ENCODE measurements at regions not wholly inside any gene's neighbourhood (a gene's known extent, or its start where the extent isn't known, plus 50 kb on each side); places are given as distances from the start of the nearest gene placed in this dataset.
A peak's percentile ranks its signal among the peaks of the same experiment; 100 is the strongest.

GRCh38 chr18:31213641-31214040 is 51.0 kb upstream of the DSC1 start:
- H3K4me3 Mint-ChIP-seq: no peak overlapping the region
- H3K4me1 Mint-ChIP-seq: no peaks in the 10 kb centered on the region
- no peak overlapping the region for H3K27ac Mint-ChIP-seq
- peaks cover 0 to 24% (median 10%) of the 10 kb centered on the region in 9 donors for H3K9me3 Mint-ChIP-seq
- POLR2A ChIA-PET: no interaction called here
- ATAC-seq (no peak), DNase-seq (no peak)
- H3K27me3 Mint-ChIP-seq: no peaks in the 10 kb centered on the region
- H3K36me3 Mint-ChIP-seq: peaks cover 0 to 7% (median 0%) of the 10 kb centered on the region in 3 donors

DNA sequence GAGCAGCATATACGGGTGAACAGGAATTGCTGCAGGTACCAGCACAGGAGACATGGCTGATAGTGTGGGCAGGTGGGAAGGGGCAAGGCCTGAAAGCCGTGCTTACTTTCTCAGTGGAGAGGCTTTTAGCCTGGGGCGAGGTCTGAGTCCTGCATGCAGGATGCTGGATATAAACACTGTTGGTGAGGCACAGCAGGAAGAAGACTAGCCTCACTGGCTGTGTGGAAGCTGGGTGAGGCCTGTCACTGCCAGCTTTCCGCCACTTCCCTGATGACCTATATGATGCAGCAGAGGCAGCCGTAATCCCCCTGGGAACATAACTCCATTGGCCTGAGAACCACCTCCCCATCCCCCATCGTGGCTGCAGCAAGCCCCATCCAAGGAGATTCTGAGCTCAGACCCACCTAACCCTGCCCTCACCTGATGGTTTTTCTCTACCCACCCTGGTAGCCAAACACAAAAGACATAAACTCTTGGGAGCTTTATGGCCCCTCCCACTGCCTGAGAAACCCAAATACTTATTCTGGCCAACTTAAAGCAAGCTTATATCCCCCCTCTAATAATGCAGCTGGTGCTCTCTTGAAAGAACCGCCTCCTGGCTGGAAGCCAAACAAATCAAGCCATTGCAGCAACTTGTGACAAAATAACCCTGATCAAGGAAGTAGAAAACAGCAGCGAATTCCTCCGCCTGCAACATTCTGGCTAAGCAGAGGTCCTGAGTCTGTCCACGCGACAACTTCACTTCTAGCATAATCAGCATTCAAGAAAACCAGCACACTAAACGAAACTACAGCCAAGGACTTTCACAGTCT is 54.6 kb upstream of the DSC1 start:
- POLR2A ChIA-PET: no interaction called here
- no peaks in the 10 kb centered on the region for H3K4me1 Mint-ChIP-seq
- ATAC-seq (no peak), DNase-seq (no peak)
- peaks cover 0 to 35% (median 20%) of the 10 kb centered on the region in 9 donors for H3K9me3 Mint-ChIP-seq
- H3K27me3 Mint-ChIP-seq: no peaks in the 10 kb centered on the region
- H3K36me3 Mint-ChIP-seq: no peaks in the 10 kb centered on the region
- no peak overlapping the region for H3K4me3 Mint-ChIP-seq
- H3K27ac Mint-ChIP-seq: no peak overlapping the region

- Mint-ChIP-seq H3K27ac (no peak overlapping the region), H3K4me3 (no peak overlapping the region), H3K4me1 (no peaks in the 10 kb centered on the region), H3K9me3 (peaks cover 0 to 35% (median 20%) of the 10 kb centered on the region in 9 donors), H3K27me3 (no peaks in the 10 kb centered on the region), H3K36me3 (no peaks in the 10 kb centered on the region)
- DNase-seq: no peak
- POLR2A ChIA-PET: no interaction called here
- ATAC-seq: no peak
Observed at GRCh38 chr18:31218671-31219383, 56.2 kb upstream of the DSC1 start.

GRCh38 chr18:31219395-31219794 is 56.7 kb upstream of the DSC1 start:
- no peak for ATAC-seq
- DNase-seq: no peak
- H3K27ac Mint-ChIP-seq: no peak overlapping the region
- H3K4me3 Mint-ChIP-seq: no peak overlapping the region
- peaks cover 0 to 35% (median 20%) of the 10 kb centered on the region in 9 donors for H3K9me3 Mint-ChIP-seq
- H3K27me3 Mint-ChIP-seq: no peaks in the 10 kb centered on the region
- no peaks in the 10 kb centered on the region for H3K36me3 Mint-ChIP-seq
- no peaks in the 10 kb centered on the region for H3K4me1 Mint-ChIP-seq
- POLR2A ChIA-PET: no interaction called here

GRCh38 chr18:31223371-31223770 is 60.7 kb upstream of the DSC1 start:
- no peak overlapping the region for H3K27ac Mint-ChIP-seq
- H3K4me3 Mint-ChIP-seq: no peak overlapping the region
- H3K36me3 Mint-ChIP-seq: no peaks in the 10 kb centered on the region
- POLR2A ChIA-PET: no interaction called here
- no peaks in the 10 kb centered on the region for H3K27me3 Mint-ChIP-seq
- DNase-seq: no peak
- H3K4me1 Mint-ChIP-seq: no peaks in the 10 kb centered on the region
- H3K9me3 Mint-ChIP-seq: peaks cover 0 to 29% (median 15%) of the 10 kb centered on the region in 9 donors
- no peak for ATAC-seq

DNA sequence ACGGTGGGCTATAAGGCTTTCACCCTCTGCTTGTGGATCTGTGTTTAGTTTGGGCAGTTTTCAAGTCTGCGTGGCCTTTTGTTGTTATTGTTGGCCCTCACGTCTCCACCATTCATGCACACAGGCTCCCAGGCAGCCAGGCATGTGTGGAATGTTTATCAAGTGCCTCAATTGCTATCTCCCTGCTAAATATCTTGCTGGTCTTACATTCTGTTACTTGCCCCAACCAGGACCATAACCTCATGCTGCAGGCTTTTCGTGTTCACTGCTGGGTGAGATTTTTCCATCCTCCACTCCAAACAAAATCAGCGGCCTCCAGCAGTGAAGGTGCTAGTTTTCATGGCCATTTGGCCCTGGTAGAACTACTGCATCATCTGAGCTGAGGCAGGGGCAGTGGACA is 63.0 kb upstream of the DSC1 start:
- POLR2A ChIA-PET: no interaction called here
- no peaks in the 10 kb centered on the region for H3K27me3 Mint-ChIP-seq

GRCh38 chr18:31227497-31228229 is 65.0 kb upstream of the DSC1 start:
- no peak for DNase-seq
- H3K36me3 Mint-ChIP-seq: no peaks in the 10 kb centered on the region
- no peak for ATAC-seq
- H3K27me3 Mint-ChIP-seq: no peaks in the 10 kb centered on the region
- H3K27ac Mint-ChIP-seq: no peak overlapping the region
- H3K4me1 Mint-ChIP-seq: no peaks in the 10 kb centered on the region
- no peak overlapping the region for H3K4me3 Mint-ChIP-seq
- H3K9me3 Mint-ChIP-seq: peaks cover 0 to 8% (median 5%) of the 10 kb centered on the region in 9 donors
- POLR2A ChIA-PET: no interaction called here

More for the DNA sequence above, 63.0 kb upstream of the DSC1 start:
- no peak for DNase-seq
- no peak for ATAC-seq
- no peak overlapping the region for H3K4me3 Mint-ChIP-seq
- no peaks in the 10 kb centered on the region for H3K36me3 Mint-ChIP-seq
- H3K9me3 Mint-ChIP-seq: peaks cover 0 to 27% (median 6%) of the 10 kb centered on the region in 9 donors
- no peak overlapping the region for H3K27ac Mint-ChIP-seq
- no peaks in the 10 kb centered on the region for H3K4me1 Mint-ChIP-seq

GRCh38 chr18:31229829-31230228 is 67.2 kb upstream of the DSC1 start:
- Mint-ChIP-seq H3K27ac (peak overlapping the region in 1 of 10 donors; percentile 50), H3K4me3 (no peak overlapping the region), H3K9me3 (peaks cover 0 to 8% (median 5%) of the 10 kb centered on the region in 9 donors), H3K4me1 (peaks cover 0 to 2% (median 0%) of the 10 kb centered on the region in 4 donors), H3K27me3 (no peaks in the 10 kb centered on the region), H3K36me3 (no peaks in the 10 kb centered on the region)
- POLR2A ChIA-PET: no interaction called here
- DNase-seq (no peak), ATAC-seq (no peak)

DNA sequence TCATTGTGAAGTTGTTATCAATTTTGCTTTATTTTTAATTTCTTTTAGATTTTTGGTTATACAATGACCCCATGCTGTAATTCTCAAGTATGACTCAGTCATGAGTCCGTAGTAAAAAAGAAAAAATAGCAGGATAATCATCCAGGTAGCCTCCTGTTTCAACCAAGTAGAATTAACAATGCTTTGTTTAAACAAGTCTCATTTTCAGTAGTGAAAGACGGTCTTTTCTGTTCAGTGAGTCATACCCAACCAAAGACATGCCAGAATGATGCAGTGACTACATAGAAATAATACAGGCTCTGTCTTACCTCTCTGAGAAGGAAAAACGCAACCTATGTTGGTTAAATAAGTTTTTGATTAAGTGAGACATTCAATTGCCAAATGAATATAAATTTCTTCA is 67.8 kb upstream of the DSC1 start:
- ATAC-seq: no peak
- H3K4me3 Mint-ChIP-seq: no peak overlapping the region
- H3K9me3 Mint-ChIP-seq: peaks cover 0 to 8% (median 5%) of the 10 kb centered on the region in 9 donors
- no peak overlapping the region for H3K27ac Mint-ChIP-seq
- H3K27me3 Mint-ChIP-seq: no peaks in the 10 kb centered on the region
- DNase-seq: no peak
- H3K36me3 Mint-ChIP-seq: no peaks in the 10 kb centered on the region
- POLR2A ChIA-PET: no interaction called here
- H3K4me1 Mint-ChIP-seq: peaks cover 0 to 2% (median 0%) of the 10 kb centered on the region in 4 donors

- POLR2A ChIA-PET: no interaction called here
- peaks cover 0 to 2% (median 0%) of the 10 kb centered on the region in 4 donors for H3K4me1 Mint-ChIP-seq
- H3K27ac Mint-ChIP-seq: no peak overlapping the region
- no peaks in the 10 kb centered on the region for H3K36me3 Mint-ChIP-seq
- H3K27me3 Mint-ChIP-seq: no peaks in the 10 kb centered on the region
- H3K4me3 Mint-ChIP-seq: no peak overlapping the region
- ATAC-seq: no peak
- no peak for DNase-seq
- H3K9me3 Mint-ChIP-seq: peaks cover 0 to 8% (median 1%) of the 10 kb centered on the region in 9 donors
Observed at GRCh38 chr18:31232013-31232412, 69.4 kb upstream of the DSC1 start.

DNA sequence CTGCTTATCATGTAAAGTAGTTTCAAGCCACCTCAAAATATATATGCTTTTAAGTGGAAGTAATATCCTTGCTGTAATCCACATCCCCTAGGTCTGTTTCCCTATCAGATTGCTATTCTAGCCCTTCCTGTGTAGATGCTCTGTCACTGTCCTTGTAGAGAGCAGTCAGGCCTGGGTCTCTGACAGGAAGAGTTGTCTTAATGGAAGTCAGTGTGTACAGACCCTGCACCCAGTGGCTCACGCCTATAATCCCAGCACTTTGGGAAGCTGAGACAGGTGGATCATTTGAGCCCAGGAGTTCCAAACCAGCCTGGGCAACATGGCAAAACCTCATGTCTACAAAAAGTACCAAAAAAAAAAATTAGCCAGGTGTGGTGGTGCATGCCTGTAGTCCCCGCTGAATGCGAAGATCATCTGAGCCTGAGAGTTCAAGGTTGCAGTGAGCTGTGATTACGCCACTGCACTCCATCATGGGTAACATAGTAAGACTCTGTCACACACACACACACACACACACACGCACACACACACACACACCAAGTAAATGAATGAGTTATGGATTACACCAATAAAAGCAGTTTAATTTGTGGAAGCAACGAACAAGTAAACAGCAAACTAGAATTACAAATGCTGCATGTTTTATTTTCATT is 70.2 kb upstream of the DSC1 start:
- H3K4me3 Mint-ChIP-seq: no peak overlapping the region
- DNase-seq (no peak), ATAC-seq (no peak)
- H3K27ac Mint-ChIP-seq: no peak overlapping the region
- H3K9me3 Mint-ChIP-seq: peaks cover 0 to 8% (median 0%) of the 10 kb centered on the region in 9 donors
- POLR2A ChIA-PET: no interaction called here
- H3K27me3 Mint-ChIP-seq: no peaks in the 10 kb centered on the region
- no peaks in the 10 kb centered on the region for H3K36me3 Mint-ChIP-seq
- peaks cover 0 to 2% (median 0%) of the 10 kb centered on the region in 4 donors for H3K4me1 Mint-ChIP-seq

DNA sequence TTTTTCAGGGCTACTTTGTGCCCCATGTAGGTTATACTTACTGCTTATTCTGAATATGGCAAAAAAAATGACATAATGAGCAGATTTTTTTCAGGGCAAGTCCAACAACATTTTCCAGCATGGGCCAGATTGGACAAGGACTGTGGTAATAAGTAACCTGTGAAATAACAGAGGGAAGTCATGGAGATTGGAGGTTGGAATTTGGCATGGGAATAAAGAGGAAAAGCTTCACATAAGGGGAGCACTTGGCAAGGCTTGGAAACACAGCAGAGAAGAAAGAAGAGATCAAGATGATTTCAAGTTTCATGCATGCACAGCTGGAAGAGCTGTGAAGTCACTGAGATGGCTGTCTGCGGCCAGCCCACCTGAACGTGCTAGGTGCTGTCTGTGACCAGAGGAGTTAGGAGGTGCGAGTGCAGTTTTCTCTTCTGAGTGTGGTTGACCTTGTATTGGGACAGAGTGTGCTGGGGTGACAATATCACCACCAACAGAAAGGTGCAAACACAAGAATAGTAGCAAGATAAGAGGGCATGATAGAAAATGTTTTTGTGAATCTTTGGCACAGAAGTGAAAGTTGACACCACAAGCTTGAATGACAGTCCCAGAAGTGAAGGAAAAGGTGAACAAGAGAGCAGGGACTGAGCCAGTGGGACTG is 71.1 kb upstream of the DSC1 start:
- Mint-ChIP-seq H3K4me1 (peaks cover 0 to 2% (median 0%) of the 10 kb centered on the region in 4 donors), H3K4me3 (peak overlapping the region in 1 of 10 donors; percentile 34), H3K36me3 (no peaks in the 10 kb centered on the region), H3K27ac (no peak overlapping the region), H3K9me3 (peaks cover 0 to 8% (median 0%) of the 10 kb centered on the region in 9 donors), H3K27me3 (no peaks in the 10 kb centered on the region)
- POLR2A ChIA-PET: no interaction called here
- DNase-seq (no peak), ATAC-seq (no peak)

All from naive thymus-derived CD8-positive, alpha-beta T cell (primary cell).